Stimulated activated CD4-positive, alpha-beta T cell treated with anti-CD3 and anti-CD28 coated beads, Interleukin-15, amount 100 ng/mL, for 1 hour (primary cell): ENCODE measurements at regions not wholly inside any gene's neighbourhood (a gene's known extent, or its start where the extent isn't known, plus 50 kb on each side); places are given as distances from the start of the nearest gene placed in this dataset.
"Not testable (repeated sequence)": the region's sequence is repeated elsewhere in the genome, so short reads cannot be mapped to it uniquely, and the experiment has no call there.

Experiments
- DNase-seq, 2 donors: peaks; one replicate each; pipeline ENCODE4 v3.0.0-alpha.2; 2020; ENCODE audit warnings: low read depth in 1 of 2, low spot score in 1 of 2

DNA sequence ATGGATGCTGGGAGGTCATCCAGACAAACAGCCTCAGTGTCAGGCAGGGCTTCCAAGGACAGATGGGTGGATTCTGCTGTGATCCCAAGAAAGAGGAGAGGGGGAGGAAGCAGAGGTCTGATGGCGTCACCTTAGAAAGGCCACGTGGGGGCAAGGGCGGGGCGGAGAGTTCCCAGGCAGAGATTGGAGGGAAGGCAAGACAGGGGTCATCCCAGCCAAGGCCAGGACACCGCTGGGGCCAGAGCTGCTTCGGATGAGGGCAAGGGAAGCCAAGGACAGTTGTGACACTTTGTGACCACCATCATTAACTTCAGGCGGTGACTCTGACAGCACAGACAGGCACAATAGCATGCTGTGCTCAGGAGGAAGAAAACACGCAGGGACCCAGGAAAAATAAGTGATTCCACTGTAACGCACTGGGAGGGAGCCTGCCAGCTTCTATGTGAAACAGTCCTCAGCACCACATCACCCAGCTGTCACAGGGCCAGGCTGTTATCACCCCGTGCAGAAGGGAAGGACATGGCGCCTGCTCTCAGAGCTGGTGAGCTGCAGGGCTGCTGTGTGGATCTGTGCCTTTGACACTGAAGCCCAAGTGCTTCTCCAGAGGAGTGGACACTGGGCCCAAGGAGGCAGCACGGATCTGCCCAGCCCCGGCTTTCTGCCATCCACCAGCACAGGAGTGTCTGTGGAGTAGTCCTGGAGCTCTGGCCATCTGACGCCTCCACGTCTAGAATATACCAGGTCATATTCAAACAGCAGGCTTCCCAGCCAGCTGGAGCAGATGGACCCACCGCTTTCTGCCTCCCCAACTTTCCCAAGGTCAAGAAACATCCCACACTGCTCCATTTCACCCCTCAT, 204.1 kb downstream of the NDUFA10 start:
- DNase-seq: no peak

DNA sequence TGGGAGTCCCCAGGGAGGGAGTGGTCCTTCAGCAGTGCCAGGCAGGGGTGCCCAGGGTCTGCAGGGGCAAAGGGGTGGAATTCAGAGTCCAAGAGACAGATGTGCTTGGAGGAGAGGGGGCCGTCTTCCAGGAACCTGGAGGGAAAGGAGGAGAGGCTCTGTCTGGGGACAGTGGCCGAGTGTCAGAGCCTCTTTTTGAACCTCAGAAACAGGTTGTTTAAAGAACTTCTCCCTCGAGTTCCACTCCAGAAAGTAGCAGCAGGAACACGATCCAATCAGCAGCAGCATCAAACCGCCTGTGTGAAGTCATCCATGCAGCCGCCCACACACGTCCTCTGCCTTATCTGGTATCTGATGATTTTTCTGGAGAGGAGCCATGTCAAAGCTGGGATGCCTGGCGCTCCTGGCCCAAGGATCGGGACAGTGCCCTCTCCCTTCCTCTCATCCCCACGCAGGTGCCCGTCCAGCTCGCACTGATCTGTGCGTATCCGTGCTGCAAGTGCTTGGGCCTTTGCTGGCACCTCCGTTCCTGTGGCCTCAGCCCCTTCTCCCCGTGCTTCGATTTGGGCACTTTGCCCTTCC, 205.1 kb downstream of the NDUFA10 start:
- no peak for DNase-seq

DNA sequence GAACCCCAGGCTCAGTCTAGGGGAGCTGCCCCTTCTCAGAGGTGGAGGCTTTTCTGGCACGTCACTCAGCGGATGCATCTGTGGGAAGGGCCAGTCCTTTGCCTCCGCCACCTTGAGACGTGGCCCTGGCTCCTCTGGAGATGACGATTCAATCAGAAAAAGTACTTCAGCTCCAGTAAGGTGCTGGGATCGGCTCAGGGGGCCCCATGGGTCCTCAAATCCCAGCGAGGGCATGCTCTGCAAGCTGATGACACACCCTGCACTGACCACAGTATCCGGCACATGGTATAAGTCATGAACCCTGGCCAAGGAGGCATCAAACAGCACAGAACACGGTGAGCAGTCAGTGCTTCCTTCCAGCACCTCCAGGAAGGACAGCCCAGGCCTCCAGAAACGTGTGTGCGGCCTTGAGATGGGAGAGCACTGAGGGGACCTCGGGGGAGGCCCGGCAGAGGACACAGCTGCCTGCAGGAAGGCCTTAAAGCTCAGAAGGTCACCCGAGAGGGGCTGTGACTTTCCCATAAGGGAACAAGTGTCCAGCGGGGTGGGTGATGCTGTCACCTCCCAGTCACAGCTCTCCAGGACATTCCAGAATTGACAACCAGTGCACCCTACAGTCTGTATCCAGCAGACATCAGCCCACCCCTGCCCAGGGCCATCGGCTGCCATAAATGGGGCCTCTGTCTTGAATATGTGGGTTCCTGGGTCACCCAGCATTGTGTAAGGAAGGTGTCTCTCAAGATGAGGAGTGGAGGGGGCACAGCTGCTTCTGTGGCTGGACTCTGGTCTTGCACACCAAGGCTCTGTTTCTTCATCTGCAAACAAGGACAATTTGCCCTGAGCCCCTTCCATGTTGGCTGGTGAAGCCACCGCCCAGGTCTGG, 205.8 kb downstream of the NDUFA10 start:
- DNase-seq: no peak

DNA sequence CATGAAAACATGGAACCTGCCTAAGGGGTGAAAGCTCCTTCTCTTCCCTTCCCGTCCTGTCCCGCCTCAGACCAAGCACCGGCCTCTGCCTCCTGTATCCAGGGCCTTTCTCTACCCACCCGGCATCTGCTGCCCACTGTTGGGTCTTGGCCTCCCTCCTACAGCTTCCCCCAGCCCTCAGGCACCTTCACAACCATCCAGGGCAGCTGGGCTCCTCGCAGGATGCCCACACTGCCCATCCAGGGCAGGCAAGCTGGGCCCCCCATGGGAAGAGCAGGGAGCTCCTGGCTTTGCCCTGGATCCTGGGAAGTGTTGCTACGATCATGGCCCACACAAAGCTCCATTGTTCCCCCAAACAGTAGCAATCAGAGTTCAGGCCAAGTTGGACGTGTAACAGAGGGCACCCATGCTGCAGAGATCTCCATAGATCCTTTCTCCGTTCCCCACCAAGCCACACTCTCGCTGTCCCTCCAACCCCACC, 206.6 kb downstream of the NDUFA10 start:
- DNase-seq: no peak

DNA sequence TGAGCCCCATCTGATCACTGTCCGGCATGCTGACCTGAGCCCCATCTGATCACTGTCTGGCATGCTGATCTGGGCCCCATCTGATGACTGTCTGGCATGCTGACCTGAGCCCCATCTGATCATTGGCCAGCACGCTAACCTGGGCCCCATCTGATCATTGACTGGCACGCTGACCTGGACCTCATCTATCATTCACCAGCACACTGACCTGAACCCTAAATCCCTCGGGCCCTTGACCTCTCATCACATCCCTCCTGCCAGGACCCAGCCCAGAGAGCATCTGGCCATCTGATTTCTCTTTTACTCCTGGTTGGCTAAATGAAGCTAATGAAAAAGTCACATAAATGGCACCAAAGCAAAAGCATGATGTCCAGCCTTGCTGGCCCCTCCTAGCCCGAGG, 207.1 kb downstream of the NDUFA10 start:
- DNase-seq: no peak

DNA sequence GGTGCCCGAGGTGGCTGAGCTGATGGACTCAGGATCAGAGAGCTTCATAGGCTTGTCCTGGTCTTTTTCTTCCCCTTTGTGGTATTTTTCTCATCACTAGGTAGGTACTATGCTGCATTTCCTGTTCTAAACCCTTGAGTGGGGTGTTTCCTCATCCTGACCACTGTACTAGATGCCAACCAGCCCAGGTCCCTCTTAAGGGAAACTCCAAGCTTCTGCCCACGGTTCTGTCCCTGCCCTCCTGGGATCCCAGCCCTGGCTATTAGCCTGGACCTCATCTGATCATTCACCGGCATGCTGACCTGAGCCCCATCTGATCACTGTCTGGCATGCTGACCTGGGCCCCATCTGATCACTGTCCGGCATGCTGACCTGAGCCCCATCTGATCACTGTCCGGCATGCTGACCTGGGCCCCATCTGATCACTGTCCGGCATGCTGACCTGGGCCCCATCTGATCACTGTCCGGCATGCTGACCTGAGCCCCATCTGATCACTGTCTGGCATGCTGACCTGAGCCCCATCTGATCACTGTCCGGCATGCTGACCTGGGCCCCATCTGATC, 207.6 kb downstream of the NDUFA10 start:
- DNase-seq: not testable (repeated sequence)

DNA sequence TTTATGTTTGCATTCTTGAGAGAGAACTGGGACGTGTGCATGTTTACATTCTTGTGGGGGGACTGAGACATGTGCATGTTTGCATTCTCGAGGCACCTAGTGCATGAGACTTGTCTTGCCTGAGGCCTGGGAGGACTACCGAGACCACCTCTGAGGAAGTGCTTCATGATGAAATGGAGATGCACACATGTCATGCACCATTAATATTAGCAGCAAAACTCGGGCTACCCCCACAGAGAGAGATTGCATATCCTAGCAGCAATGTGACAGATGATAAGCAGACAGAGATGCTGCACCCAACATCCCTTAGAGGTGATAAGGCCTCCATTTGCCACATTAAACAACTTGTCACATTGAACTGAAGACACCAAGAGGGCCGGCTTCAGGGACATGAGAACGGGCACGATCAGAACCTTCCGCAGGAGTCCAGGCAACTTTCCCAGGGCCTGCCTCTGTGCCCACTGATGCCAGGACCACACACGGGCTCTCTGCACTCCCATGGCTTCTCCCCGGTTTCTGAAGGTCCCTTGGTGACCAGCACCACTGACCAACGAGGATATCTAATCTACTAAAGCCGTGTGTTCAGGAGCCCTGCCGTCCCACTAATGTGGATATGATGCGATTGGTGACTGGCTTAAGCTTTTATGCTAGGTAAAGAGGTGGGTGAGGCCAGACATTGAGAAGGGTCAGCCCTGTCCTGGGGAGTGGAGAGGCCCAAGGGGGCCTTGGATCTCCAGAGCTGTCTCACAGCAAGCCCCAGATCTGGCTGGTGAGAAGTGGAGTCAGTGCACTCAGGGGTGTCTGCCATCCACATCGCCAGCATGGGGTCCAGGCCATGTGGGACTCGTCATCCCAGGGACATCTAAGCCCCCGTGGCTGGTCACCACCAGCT, 208.3 kb downstream of the NDUFA10 start:
- no peak for DNase-seq

DNA sequence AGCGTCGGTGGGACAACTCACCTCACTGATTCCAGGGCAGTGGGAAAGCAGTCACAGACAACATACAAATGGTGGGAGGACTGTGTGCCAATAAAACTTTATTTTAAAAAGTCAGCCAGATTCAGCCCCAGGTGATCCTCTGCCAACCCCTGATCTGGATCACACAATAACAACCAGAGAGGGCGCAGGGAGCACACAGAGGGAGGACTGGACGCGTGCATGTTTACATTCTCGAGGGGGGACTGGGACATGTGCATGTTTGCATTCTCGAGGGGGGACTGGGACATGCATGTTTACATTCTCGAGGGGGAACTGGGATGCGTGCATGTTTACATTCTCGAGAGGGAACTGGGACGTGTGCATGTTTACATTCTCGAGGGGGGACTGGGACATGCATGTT, 209.5 kb downstream of the NDUFA10 start:
- no peak for DNase-seq

DNA sequence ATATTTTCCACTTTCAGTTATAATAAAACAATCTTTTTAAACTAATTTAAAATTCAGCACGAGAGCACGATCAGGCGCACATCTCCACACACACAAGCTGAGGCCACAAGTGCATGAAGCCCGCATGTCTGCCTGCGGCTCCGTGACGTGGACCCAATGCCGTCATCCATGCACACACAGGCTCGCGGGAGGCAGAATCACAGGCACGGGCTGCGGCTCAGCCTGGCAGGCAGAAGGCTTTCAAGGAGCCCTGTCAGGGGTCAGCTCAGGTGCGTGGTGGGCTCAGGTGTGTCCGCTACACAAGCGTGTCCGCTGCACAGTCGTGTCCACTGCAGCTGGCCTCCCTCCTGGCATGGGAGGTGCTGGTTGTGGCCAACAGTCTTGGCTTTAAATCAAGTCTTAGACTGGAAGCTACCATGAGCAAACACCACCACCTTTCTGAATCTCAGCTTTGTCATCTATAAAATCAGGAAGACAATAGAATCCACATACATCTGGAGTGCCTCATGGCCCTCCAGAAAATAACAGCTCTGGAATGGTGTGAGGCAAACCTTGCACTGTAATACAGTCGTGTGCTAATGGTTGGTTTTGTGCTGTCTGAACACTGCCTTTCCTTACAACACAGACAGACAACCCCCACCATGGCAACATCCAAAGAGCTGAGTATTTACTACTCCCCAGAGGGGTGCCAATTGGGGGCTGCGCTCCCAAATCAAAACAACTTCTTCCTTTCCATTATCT, 210.1 kb downstream of the NDUFA10 start:
- no peak for DNase-seq

DNA sequence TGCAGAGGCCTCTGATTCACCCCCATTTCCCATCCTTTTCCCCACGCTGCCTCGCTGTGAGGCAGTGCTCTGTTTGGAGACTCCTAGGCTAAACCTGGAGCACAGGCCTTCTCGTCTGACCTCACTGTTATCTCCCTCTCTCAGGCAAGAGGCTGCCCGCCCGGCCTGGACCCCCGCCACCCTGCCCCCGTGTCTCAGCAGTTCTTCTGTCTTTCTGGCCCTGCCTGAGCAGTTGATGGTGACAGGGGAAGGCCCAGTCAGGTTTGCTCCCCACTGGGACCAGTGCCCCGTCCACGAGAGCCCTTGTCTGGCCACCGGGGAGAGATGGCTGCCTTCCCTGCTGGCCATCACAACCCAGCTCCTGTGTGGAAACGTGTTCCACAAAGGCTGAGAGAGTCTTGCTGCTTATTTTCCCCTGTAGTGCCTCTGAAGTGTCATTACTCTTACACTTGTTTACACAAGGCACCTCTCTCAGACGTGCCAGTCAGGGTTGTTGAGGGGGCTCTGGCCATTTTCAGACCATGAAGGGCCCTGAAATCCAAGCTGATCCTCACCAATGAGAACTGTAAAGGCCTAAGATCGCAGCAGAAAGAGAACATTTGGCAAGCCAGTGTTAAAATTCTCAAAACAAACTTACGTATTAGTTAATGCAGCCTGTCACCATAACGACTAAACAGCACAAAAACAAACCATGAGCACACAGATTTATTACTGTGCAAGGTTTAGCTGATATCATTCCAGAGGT, 210.9 kb downstream of the NDUFA10 start:
- DNase-seq: no peak

DNA sequence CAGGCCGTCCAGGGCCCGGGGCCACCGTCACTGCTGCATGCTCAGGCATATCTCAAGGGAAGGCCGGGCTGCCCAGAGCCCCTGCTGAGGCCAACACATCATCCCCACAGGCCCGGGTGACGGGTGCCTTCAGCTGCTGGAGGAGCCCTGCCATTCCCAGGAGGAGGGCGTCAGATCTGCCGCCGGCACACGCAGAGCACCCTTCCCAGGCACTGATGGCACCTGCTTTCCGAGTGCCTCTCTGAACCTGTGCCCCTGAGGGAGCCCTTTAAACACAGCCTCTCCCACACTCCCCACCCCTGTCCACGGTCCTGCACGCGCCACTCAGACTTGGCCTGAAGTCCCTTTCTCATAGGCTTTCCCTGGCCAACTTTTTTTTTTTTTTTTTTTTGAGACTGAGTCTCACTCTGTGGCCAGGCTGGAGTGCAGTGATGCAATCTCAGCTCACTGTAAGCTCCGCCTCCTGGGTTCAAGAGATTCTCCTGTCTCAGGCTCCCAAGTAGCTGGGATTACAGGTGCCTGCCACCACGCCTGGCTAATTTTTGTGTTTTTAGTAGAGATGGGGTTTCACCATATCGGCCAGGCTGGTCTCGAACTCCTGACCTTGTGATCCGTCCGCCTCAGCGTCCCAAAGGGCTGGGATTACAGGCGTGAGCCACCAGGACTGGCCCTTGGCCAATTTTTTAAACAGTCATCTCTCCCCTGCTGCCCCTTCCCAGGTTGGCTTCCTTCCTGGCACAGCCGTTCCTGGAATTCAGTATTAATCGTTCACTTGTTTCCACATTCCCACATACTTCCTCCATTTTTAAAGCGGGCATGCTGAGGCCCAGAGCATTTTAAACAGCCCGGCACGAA, 211.7 kb downstream of the NDUFA10 start:
- no peak for DNase-seq

DNA sequence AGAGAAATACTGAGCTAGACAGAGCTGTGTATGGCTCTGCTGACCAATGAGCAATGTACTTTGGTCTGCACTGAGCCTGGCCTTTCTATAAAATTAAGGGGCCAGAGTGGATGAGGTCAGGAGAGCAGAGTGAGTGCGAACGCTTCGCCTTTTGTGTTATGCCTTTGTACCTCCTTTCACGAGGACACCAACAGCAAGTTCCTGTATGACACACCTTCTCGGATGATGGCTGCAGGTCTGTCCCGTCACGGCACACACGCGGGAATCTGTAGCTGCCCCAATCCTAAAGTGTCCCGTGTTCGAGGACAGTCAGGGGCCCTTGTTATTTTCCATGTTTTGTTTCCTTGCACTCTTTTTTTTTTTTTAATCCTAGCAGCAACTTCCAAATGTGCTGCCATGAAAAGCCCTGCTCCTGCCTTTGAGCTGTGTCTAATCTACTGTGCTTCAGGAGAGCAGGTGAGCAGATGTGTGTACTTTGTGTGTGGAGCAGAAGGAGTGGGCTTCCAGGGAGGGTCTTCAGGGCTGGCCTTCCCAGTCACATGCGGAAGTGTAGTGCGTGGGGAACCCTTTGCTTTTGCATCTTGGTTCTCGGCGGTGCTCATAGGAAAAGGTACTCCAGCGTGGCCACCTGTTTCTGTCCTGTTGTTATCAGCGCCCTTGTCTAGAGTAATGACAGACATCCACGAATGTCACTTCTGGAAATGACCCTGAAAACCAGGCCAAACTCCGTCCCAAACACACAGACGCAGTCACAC, 213.2 kb downstream of the NDUFA10 start:
- no peak for DNase-seq

DNA sequence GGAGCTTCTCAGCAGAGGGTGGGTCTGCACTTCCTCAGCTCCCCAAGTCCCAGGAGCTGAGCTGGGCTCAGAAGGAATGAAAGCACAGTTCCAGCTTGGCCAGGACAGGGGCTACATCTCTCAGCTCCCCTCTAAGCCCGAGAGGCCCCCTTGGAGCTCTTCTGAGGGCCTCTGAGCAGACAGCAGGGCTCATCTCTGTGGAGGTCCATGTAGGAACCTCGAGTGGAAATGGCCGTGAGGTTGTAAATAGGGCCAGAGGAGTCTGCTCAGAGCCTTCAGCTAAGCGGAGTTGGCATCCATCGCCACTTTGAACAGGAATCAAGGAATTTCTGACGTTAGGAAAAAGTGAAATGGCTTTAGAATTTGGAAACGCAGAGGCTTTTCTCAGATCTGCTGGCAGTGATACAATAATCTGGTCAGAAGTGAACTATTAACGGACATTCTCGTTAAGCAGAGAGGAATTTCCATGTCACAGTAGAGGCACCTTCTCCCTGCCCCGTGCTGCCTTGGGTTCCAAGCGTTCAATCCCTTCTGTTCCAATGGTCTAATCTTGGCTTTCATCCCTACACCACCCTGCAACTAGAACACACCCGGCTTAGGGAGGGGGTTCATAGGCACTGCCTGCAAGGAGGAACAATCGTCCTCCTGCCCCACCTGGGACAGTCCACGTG, 213.9 kb downstream of the NDUFA10 start:
- no peak for DNase-seq

DNA sequence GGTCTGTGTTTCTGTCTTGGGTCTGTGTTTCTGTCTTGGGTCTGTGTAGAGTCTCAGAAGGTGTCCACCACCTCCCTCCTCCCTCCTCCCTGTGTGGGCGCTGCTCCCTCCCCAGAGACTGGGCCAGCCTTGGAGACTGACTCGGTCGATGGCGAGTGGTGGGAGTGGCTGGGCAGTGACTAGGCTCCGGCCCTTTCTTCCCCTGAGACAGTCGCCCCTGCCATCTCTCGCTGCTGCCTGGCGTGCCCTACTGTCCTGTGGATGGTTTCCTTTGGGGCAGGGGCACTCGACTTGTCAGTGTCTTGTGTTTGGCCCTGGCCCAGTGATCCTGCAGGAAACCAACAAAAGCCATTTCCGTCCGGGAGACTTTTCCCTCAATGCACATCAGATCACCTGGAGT, 215.8 kb downstream of the NDUFA10 start:
- no peak for DNase-seq

DNA sequence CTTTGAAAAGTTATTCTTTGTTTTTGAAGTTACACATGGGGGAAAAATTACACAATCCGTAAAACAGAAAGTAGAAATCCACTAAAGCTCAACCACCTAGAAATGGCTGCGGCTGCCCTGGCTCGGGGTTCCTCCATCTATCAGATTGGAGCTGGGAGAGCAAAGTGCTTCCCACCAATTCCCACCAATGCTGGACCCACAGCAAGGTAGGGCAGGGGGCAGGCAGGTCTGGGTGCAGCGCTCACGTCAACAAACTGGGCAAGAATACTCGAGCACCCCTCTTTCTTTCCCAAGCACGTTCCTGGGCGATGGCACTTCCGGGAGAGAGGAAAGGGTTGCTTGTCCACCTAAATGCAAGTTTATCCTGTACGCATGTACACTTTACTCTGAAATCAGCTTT, 217.6 kb downstream of the NDUFA10 start:
- no peak for DNase-seq

DNA sequence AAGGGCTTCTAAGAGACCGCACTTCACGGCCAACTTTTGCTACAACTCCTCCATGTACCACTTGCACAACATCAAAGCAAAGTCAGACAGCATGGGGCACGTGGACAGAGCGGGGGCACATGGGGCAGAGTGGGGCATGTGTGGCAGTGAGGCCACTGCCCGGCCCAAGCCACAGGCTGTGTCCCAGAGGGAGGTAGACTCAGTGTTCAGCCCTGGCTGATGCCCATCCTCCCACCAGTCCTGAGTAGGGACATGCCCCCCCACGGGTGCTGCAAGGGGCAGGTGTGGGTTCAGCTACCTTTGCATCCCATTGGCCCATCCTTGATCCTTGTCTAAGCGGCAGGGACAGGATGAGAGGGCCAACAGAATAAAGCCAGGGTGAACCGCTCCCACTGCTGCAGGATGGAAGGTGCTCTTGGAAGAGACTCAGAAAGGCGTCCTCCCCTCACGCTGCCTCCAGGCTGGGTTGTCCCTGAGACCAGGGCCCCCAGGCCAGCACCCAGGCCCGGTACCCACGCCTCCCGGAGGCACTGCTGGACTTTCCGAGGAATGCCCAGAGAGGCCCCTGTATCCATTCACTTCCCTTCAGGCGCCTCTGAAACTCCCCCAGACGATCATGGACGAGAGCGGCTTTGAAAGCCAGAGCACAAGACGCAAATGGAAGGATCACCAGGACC, 218.2 kb downstream of the NDUFA10 start:
- DNase-seq: no peak
